HG02678 (cell line): ENCODE measurements at regions not wholly inside any gene's neighbourhood (a gene's known extent, or its start where the extent isn't known, plus 50 kb on each side); places are given as distances from the start of the nearest gene placed in this dataset.

Source experiments
- ATAC-seq: cut with Tn5 transposase; IDR thresholded peaks from one replicate; pipeline ENCODE4 v1.9.1; 2021; ENCODE audit warnings: mild to moderate bottlenecking, moderate library complexity; ENCODE audit not compliant: unreplicated experiment

DNA sequence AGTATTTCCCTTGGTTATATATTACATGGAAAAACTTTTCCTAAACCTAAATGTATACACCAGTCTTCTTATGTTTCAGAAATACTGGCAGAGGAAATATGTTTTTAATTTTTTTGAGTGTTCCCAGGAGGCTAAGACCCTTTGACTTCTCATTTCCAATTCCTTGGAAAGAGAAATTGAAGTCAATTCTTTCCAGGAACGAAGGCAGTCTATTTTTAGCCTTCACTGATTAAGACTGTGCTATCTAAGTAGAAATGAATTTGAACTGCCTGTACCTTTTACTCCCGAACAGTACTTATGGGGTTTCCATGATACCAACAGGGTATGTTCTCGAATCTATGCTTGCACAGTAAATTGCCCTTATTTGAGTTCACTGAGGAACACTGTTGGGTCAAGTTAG, 340.3 kb upstream of the CD180 start:
- no peak for ATAC-seq

DNA sequence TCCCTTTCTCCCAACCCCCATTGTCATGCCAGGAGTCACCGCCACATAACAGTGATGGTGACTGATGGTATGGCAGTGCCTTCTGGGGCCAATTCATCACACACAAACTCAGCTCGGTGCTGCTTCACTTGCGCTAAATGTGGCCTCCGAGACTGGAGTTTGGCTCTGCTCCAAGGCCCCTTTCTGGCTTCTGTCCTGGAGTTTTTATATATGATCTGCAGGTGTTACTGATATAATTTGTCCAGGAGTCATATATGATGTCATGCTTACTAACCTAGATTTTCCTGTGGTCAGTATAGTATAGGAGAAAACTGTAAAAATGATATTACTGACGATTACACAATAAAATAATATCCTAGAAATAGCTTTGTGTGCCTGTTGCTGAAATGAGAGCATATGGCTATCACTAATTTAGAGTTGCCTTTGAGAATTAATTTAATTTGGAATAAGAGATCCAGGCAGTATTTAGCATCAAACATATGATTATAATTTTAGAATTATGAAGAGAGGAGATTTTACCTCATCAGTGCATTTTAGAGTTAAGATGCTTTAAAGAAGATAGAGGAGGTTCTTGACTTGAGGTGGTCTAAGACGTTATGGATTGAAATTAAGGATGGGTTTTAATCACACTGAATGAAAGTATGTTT, 334.1 kb upstream of the CD180 start:
- no peak for ATAC-seq

DNA sequence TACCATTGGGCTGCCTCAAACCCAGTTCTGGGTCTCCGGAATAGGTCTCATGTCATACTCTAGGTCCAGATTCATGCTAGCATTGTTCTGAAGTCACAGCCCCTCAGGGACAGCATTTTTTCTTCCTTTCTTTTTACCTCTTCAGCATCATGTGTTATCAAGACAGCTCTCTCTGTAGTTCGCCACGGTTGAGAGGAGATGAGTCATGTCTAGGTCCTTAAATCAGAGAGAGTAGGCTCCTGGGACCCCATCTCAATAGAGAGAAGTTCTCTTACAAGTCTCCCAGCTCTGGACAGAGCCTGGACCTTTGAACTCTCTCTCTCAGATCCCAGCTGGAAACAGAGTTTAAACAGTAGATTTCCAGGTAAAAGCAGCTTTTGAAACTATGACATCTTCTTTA, 332.4 kb upstream of the CD180 start:
- ATAC-seq, result no peak

DNA sequence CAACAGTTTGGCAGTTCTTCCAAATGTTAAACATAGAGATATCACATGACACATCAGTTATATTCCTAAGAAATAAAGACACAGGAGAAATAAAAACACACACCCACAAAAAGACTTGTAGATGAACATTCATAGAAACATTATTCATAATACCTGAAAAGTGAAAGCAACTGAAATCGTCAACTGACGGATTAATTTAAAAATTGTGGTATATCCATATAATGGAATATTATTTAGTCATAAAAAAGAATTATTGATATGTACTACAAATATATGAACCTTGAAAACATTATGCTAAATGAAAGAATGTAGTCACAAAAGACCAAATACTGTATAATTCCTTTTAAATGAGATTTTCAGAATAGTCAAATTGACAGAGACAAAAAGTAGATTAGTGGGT, 330.2 kb upstream of the CD180 start:
- no peak for ATAC-seq

DNA sequence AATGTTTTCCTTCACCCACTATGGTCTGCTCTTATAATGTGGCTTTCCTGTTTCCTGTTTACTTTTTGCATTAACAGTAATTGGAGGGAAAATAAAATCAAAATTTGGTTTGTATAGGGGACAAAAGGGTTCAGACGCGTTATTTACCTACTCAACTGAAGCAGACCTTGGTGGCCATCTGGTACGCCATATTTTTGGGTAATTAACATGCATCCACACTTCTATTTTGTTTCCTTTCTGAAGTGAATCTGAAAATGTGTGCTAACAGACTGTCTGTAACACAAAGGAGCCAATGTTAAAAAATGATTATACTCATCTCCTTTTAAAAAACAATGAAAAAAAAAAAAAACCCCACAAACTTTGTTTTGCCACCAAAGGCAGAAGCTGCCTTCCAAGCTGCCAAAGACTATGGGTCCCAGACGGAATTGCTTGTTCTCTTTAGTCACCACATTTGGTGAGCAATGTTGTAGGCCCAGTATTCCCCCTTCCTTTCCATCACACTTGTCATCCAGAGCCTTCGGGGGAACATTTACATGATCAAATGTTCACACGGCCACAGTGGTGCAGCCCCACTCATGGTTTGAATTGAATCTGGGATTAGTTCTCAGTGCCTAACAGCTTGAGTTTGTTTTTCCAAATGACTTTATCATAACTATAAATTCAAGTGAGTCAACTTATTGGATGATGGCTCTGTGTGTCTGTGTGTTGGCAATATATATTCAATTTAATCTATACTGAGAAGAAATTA, 323.7 kb upstream of the CD180 start:
- ATAC-seq, result no peak

DNA sequence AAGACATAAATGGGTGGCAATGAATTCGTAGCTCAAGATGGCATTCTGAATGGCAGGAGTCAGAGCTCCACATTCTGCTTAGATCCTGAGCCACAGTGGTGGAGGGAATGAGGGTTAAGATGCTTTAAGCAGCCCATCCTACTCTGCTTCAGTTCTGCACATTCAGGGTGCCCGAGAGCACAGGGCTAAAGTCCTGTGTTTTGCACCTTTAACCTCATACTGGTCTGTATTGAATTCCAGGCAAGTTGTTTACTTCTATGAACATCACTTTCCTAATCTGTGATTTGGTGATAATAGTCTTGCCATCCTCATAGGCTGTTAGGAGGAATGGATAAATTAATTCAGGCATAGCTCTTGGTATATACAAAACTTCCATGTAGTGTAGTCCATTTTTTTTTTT, 321.6 kb upstream of the CD180 start:
- ATAC-seq, result no peak

DNA sequence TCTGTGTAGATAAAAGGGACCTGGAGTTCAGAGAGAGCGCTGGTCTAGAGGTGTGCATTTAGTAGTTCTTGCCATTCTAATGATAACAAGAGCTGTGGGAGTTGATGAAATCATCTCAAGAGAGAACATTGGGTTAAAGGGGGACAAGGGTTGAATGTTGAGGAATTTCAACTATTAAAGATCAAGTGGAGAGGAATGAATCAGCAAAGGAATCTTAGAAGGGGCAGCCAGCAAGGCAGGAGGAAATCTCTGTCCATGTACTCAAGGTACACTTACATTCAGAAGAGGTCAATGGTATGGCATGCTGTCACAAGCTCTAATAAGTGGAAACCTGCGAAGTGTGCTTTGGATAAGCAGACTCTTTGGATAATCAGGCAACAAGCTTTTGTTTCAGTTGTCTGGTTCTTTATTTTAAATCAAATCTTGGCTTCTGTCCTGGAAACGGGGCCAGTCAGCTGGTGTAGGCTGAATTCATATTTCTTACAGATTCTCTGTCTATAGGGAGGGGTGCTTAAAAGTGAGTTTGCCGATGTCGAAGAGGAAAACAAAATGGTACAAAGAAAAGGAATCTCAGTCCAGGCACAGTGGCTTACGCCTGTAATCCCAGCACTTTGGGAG, 320.5 kb upstream of the CD180 start:
- ATAC-seq, result no peak

DNA sequence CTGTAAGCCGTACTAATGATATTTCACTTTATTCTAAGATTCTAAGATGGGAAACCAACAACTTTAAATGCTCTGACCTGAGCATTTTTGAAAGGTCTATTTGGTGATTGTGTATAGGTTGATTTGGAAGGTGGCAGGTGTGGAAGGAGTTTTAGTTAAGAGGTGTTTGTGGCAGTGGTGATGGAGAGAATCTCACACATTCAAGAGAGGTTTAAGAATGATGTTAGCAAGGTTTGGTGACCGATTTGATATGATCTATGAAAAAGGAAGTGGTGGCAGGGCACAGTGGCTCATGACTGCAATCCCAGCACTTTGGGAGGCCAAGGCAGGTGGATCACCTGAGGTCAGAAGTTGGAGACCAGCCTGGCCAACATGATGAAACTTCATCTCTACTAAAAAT, 319.2 kb upstream of the CD180 start:
- no peak for ATAC-seq

DNA sequence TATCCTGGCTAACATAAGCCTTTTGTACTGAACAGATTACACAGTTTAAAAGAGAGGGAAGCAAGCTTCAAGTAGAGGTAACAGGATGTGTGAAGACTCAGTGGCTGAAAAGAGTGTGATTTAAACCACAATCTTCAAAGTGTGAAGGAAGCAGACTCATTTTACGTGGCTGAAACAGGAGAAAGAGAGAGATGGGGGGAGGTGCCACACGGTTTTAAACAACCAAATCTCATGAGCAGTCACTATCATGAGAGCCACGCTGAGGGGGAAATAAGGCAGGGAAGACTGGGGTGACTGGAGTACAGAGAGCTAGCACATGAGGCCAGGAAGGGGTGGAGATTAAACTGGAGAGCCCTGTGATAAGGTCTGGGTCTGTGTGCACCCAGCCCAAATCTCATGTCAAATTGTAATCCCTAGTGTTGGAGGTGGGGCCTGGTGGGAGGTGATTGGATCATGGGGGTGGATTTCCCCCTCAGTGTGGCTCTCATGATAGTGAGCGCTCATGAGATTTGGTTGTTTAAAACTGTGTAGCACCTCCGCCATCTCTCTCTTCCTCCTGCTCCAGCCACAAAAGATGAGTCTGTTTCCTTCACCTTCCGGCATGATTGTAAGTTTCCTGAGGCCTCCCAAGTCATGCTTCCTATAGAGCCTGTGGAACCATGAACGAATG, 318.6 kb upstream of the CD180 start:
- no peak for ATAC-seq

DNA sequence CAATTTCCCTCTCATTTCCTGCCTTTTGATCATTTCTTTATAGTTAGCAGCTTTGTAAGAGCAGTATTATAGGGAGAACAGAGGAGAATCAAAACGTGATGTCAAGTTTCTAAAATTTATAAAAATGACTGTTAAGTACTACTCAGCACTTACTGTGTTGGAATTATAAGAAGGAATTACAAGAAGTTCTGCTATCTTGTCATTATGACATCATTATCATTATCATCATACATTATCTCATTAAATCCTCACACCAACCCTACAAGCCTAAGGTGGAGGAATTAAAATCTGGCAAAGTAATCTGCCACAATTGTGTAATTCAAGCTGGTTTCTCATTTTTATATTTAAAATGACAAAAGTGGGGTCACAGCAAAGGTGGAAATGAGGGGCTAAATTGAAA, 316.2 kb upstream of the CD180 start:
- ATAC-seq, result no peak

DNA sequence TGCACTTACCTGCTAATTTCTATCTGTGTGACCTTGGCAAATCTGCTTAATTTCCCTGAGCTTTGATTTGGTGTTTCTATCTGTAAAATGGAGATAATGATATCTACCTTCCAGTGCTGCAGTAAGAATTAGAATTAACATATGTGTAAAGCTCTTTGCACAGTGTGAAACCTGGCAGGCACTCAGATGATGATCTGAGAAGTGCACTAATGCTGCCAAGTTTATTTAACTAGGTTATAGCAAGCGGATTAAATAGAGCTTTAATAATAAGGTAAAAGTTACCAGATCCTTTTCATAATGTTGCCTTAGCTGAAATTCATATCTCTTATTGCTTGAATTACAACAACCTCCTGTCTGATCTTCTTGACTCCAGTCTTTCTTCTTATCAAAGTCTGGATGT, 315.3 kb upstream of the CD180 start:
- ATAC-seq, result no peak

DNA sequence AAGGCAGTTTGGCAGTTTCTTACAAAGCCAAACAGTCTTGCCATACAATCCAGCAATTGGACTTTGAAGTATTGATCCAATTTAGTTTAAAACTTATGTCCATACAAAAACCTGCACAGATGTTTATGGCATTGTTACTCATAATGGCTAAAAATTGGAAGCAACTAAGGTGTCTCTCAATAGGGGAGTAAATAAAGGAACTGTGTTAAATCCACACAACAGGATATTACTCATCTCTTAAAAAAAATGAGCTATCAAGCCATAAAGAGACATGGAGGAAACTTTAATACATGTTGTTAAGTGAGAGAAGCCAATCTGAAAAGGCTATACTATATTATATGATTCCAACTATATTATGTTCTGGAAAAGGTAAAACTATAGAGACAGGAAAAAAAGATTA, 313.6 kb upstream of the CD180 start:
- no peak for ATAC-seq

DNA sequence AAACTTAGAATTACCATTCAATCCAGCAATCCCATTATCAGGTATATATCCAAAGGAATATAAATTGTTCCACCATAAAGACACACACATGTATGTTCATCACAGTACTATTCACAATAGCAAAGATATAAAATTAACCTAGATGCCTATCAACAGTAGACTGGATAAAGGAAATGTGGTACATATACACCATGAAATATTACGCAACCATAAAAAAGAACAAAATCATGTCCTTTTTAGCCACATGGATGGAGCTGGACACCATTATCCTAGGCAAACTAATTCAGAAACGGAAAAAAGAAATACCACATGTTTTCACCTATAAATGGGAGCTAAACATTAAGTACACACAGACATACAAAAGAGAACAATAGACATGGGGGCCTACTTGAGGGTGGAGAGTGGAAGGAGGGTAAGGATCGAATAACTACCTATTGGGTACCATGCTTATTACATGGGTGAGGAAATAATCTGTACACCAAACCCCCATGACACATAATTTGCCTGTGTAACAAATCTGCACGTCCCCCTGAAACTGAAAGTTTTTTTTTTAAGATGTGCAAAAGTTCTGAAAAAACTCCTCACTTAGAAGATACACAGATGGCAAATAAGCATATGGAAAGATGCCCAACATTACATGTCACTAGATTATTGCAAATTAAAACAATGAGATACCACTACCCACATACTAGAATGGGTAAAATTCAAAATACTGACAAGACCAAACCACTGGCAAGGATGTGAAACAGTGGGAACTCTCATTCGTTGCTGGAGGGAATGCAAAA, 313.0 kb upstream of the CD180 start:
- ATAC-seq, result no peak

DNA sequence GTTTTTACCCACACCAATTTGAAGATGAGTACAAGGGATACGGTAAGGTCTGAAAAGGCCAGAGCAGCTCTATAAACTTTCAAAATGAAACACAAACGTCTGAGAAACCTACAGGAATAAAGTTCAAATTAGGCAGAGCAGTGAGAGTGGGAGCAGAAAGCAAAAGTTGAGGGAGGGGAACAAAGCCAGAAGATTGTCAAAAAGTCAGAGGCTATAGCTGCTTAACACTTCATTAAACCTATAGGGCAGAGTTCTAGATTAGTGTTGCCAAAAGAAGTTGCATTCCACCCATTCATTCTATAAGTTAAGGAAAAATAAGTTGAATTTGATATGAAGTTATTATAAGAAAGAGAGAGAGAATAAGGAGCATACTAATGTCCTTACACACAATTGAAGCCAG, 309.6 kb upstream of the CD180 start:
- ATAC-seq, result no peak

DNA sequence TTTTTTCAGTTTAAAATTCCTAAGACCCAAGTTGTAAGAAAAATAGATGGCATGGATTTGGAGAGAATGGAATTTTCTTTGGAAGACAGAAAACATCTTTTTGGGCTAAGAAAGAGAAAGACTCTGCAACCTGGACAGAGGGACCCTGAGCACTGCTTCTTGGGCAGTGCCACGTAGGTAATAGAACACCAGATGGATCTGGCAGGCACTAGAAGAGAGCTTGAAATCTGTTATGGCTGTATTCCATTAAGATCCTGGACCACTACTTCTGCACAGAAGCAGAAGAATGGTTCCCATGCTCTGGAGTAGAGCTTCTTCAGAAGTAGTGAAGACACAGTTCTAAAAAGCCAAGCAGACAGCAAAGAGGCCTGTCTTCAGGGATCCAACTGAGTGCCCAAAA, 306.4 kb upstream of the CD180 start:
- ATAC-seq, result no peak

DNA sequence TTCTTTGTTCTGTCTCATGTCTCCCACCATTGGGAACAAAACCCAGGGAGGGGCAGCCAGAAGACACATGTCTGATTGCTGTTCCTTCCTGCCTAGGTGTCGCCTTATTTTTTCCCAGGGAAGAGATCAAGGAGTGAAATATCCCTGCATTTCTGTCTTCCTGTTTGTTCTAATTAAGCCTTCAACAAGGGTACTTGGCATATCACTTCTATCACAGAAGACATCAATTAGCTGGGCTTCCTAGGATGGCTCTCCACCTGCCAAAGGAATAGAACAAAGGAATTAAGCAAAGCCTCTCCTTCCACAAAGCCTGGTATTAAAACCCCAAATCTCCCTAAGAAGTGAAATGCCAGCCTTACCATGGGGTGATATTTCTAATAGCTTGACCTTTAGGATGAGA, 299.5 kb upstream of the CD180 start:
- no peak for ATAC-seq

DNA sequence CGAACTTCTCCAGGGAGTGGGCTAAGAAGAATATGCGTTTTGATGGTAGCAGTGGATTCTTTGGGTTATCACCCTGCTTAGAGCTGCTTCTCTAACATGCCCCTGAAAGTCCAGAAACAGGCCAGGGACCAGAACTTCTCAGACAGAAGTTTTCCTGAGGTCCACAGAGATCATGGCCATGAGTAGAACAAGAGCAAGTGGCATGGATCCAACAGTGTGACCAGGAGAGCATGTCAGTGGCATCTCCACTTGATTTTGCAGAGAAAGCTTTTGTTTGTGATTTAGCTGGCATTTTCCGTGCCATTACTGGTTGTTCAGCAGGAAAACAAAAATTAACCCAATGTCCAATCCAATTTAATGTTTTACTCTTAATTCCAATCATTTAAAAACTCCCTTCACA, 298.5 kb upstream of the CD180 start:
- ATAC-seq, result no peak

DNA sequence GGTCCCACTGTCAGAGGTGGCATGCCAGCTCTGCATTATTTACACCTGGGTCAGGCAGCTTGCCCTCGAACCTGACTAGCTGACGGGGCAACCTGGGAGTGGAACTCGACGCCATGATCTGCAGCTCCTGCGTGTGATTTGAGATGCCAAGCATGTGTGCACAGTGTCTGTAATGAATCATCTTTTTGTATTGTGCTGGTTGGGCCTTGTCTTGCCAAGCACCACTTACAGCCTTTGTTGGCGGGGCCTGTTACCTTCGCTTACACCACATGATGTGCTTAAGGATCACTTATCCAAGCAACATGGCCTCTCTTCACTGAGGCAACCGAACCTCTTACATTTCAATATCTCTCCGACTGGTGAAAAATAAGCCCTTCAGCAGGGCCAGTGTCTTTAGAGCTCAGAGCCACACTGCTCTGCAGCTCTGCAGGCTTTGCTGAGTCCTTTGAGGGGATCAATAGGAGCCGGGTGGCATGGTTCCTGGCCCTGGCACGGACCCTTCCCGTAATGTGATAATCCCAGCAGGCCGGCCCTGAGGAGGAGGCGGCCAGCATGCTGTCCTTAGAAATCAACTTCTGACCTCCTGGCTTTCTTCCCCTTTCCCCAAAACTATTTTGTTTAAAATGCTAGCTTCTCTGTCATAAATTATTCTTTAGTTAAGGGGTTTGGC, 297.7 kb upstream of the CD180 start:
- ATAC-seq, result no peak

DNA sequence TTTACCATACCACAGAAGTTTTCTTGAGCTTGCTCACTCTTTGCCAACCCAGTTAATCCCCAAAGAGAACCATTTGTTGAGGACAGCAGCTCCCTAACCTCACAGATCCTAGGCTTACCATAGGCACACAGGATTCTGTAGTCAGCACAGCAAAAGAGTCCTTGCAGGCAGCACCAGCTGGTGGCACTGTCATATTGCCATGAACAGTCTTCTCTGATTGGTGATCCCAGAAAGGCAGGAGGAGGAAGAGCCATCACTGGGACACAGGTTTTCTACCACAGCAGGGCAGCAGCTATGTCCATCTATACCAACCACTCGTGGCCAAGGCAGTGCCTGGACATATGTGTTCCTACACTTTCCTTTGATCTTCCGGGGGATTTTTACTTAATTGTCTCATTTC, 297.1 kb upstream of the CD180 start:
- no peak for ATAC-seq

DNA sequence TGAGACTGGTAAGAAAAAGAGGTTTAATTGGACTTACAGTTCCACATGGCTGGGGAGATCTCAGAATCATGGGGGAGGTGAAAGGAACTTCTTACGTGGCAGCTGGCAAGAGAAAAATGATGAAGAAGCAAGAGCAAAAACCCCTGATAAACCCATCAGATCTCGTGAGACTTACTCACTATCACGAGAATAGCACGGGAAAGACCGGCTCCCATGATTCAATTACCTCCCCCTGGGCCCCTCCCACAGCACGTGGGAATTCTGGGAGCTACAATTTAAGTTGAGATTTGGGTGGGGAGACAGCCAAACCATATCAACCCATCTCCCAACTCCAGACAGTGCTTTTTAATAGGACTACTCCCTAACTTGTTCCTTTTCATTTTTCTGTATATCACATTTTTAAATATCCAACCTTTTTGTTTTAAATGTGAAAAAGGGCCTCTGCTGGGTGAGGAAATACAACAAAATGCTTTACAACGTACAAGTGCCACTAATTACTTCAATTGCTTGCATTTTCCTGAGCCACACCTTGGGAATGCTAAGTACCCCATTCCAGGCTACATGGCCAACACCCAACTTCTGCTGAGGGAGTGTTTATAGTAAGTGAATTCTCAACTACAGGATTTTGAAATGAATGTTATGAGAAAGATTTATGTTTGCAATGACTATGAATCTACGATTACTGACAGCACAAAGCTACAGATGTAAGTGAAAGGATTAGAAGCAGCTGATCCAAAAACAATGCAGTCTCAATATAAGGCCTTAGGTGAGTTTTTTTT, 294.1 kb upstream of the CD180 start:
- no peak for ATAC-seq
